WTC11 (cell line): ENCODE measurements at regions not wholly inside any gene's neighbourhood (a gene's known extent, or its start where the extent isn't known, plus 50 kb on each side); places are given as distances from the start of the nearest gene placed in this dataset.

ENCODE experiments used
- IRF2 ChIP-seq: sonication (generic); formaldehyde crosslinking; IDR thresholded peaks from 2 replicates; pipeline ENCODE4 v1.8.0; 2022; ENCODE audit warnings: low read depth, missing genetic modification reagents, borderline replicate concordance
- KAT7 ChIP-seq: sonication (generic); formaldehyde crosslinking; IDR thresholded peaks from 2 replicates; pipeline ENCODE4 v1.8.1; 2023; ENCODE audit warnings: missing genetic modification reagents, mild to moderate bottlenecking, borderline replicate concordance
- NFYB ChIP-seq: sonication (generic); formaldehyde crosslinking; conservative IDR thresholded peaks from 2 replicates; pipeline ENCODE4 v1.8.0; 2022; ENCODE audit warnings: low read depth, missing genetic modification reagents
- TEAD4 ChIP-seq: sonication (generic); formaldehyde crosslinking; IDR thresholded peaks from 2 replicates; pipeline ENCODE4 v1.8.0; 2022; ENCODE audit warnings: mild to moderate bottlenecking, missing genetic modification reagents
- TF ChIP-seq, protein P1 (sequence below): fragments of 200-600 bp; IDR thresholded peaks from 2 replicates; pipeline ENCODE4 v1.8.0; 2022; ENCODE audit warnings: antibody characterized with exemption
- TF ChIP-seq, protein P2 (sequence below): sonication (generic); formaldehyde crosslinking; IDR thresholded peaks from 2 replicates; pipeline ENCODE4 v1.8.0; 2022; ENCODE audit warnings: mild to moderate bottlenecking, missing genetic modification reagents
- TF ChIP-seq, protein P3 (sequence below): sonication (generic); formaldehyde crosslinking; IDR thresholded peaks from 2 replicates; pipeline ENCODE4 v1.8.0; 2022; ENCODE audit warnings: mild to moderate bottlenecking, missing genetic modification reagents
- TF ChIP-seq, protein P4 (sequence below): fragments of 250-450 bp; sonication (Bioruptor Pico); IDR thresholded peaks from 2 replicates; pipeline ENCODE4 v1.8.0; 2021; ENCODE audit warnings: mild to moderate bottlenecking

DNA sequence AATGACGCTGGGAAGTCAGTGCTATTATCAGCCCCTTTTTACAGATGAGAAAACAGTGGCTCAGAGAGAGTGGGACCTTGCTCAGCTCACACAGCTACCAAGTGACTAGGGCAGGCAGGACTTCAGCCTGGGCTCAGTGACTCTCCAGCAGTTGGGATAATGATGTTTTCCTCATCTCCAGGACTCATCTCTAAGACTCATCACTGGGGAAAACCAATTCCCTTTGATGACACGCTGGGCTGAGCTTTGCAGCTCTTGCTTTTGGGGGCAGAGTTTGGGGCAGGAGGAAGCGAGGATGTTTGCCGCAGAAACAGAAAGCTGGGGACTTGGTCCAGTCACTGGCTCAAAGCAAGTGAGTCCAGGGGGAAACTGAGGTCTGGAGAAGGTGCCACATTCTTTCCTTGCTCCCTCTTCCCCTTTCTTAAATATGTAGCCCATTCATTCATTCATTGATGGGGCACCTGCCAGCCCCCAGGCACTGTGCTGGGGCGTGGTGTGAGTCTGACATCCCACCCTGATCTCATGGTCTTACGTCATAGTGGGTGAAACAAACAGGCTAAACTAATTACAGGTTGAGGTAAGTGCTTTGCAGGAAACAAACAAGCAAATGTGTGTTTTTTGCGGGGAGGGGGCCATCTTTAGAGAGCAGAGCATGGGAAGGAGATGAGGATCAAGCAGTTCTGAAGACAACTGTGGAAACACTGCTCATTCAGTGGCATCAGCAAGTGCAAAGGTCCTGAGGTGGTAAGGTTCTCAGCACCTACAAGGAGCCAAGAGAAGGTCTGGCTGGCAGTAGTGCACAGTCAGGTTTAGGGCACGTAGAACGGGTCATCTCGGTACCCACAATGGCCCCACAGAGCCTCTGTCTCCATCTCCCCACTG lies 74.4 kb upstream of the PMEPA1 start:
- TF ChIP-seq TEAD4: no peak
- TF ChIP-seq, protein P1, sequence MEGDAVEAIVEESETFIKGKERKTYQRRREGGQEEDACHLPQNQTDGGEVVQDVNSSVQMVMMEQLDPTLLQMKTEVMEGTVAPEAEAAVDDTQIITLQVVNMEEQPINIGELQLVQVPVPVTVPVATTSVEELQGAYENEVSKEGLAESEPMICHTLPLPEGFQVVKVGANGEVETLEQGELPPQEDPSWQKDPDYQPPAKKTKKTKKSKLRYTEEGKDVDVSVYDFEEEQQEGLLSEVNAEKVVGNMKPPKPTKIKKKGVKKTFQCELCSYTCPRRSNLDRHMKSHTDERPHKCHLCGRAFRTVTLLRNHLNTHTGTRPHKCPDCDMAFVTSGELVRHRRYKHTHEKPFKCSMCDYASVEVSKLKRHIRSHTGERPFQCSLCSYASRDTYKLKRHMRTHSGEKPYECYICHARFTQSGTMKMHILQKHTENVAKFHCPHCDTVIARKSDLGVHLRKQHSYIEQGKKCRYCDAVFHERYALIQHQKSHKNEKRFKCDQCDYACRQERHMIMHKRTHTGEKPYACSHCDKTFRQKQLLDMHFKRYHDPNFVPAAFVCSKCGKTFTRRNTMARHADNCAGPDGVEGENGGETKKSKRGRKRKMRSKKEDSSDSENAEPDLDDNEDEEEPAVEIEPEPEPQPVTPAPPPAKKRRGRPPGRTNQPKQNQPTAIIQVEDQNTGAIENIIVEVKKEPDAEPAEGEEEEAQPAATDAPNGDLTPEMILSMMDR: no peak
- TF ChIP-seq NFYB: no peak
- no peak for TF ChIP-seq IRF2
- TF ChIP-seq, protein P2, sequence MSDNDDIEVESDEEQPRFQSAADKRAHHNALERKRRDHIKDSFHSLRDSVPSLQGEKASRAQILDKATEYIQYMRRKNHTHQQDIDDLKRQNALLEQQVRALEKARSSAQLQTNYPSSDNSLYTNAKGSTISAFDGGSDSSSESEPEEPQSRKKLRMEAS (CRISPR knock-in tag): no peak
- TF ChIP-seq, protein P3, sequence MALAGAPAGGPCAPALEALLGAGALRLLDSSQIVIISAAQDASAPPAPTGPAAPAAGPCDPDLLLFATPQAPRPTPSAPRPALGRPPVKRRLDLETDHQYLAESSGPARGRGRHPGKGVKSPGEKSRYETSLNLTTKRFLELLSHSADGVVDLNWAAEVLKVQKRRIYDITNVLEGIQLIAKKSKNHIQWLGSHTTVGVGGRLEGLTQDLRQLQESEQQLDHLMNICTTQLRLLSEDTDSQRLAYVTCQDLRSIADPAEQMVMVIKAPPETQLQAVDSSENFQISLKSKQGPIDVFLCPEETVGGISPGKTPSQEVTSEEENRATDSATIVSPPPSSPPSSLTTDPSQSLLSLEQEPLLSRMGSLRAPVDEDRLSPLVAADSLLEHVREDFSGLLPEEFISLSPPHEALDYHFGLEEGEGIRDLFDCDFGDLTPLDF: no peak
- no peak for TF ChIP-seq KAT7 (CRISPR knock-in tag)
- TF ChIP-seq, protein P4, sequence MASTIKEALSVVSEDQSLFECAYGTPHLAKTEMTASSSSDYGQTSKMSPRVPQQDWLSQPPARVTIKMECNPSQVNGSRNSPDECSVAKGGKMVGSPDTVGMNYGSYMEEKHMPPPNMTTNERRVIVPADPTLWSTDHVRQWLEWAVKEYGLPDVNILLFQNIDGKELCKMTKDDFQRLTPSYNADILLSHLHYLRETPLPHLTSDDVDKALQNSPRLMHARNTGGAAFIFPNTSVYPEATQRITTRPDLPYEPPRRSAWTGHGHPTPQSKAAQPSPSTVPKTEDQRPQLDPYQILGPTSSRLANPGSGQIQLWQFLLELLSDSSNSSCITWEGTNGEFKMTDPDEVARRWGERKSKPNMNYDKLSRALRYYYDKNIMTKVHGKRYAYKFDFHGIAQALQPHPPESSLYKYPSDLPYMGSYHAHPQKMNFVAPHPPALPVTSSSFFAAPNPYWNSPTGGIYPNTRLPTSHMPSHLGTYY (CRISPR knock-in tag): no peak
